Umbilical cord (tissue), 1 donor: ENCODE measurements at regions not wholly inside any gene's neighbourhood (a gene's known extent, or its start where the extent isn't known, plus 50 kb on each side); places are given as distances from the start of the nearest gene placed in this dataset.
"Not testable (repeated sequence)": the region's sequence is repeated elsewhere in the genome, so short reads cannot be mapped to it uniquely, and the experiment has no call there.

Source experiments
- DNase-seq: peaks from one replicate; pipeline ENCODE4 v3.0.0-alpha.2; 2015; ENCODE audit warnings: low spot score

GRCh38 chr10:53088961-53089360, 316.4 kb upstream of the MBL2 start:
- DNase-seq = peak; percentile 49

- peak; percentile 17 for DNase-seq
Observed at GRCh38 chr10:53079283-53079682, 306.7 kb upstream of the MBL2 start.

GRCh38 chr10:53076948-53077347, 304.4 kb upstream of the MBL2 start:
- DNase-seq = no peak

- DNase-seq = no peak
Observed at GRCh38 chr10:53075469-53075868, 302.9 kb upstream of the MBL2 start.

GRCh38 chr10:53072144-53072543, 299.6 kb upstream of the MBL2 start:
- DNase-seq = no peak

GRCh38 chr10:53071505-53072125, 299.0 kb upstream of the MBL2 start:
- peak; percentile 27 for DNase-seq

- DNase-seq = no peak
Observed at GRCh38 chr10:53069013-53069412, 296.4 kb upstream of the MBL2 start.

- DNase-seq = no peak
Observed at GRCh38 chr10:53064614-53065013, 292.0 kb upstream of the MBL2 start.

GRCh38 chr10:53063805-53064204, 291.2 kb upstream of the MBL2 start:
- DNase-seq = no peak

- peak; percentile 79 for DNase-seq
Observed at GRCh38 chr10:53052521-53053164, 280.1 kb upstream of the MBL2 start.

GRCh38 chr10:53045315-53045714, 272.7 kb upstream of the MBL2 start:
- DNase-seq = no peak

GRCh38 chr10:53035823-53036222, 263.2 kb upstream of the MBL2 start:
- DNase-seq = not testable (repeated sequence)

GRCh38 chr10:53033396-53033795, 260.8 kb upstream of the MBL2 start:
- DNase-seq = no peak

GRCh38 chr10:53029872-53030849, 257.6 kb upstream of the MBL2 start:
- DNase-seq = peak; percentile 76

GRCh38 chr10:53029449-53029848, 256.9 kb upstream of the MBL2 start:
- no peak for DNase-seq

- DNase-seq = not testable (repeated sequence)
Observed at GRCh38 chr10:53025765-53026164, 253.2 kb upstream of the MBL2 start.

- peak; percentile 74 for DNase-seq
Observed at GRCh38 chr10:53025172-53025711, 252.7 kb upstream of the MBL2 start.

- DNase-seq = peak; percentile 40
Observed at GRCh38 chr10:53023411-53023810, 250.8 kb upstream of the MBL2 start.

GRCh38 chr10:53022611-53023088, 250.1 kb upstream of the MBL2 start:
- no peak for DNase-seq

- DNase-seq = no peak
Observed at GRCh38 chr10:53013201-53013810, 240.7 kb upstream of the MBL2 start.
